Smooth muscle cell (in vitro differentiated cells): ENCODE measurements at regions not wholly inside any gene's neighbourhood (a gene's known extent, or its start where the extent isn't known, plus 50 kb on each side); places are given as distances from the start of the nearest gene placed in this dataset.

Source experiments
- DNase-seq: peaks from one replicate; lab custom pipeline; 2025; ENCODE audit not compliant: unreplicated experiment; lab: John Stamatoyannopoulos, UW
- H2AFZ ChIP-seq: fragments of 200-600 bp; sonication (generic); 2 replicates; pipeline ENCODE4 v1.6.0; 2016; ENCODE audit warnings: antibody characterized with exemption, low read depth, mild to moderate bottlenecking
- H3F3A ChIP-seq: fragments of 200-600 bp; sonication (generic); 2 replicates; pipeline ENCODE4 v1.6.0; 2017; ENCODE audit warnings: antibody characterized with exemption, low read depth
- H3K27ac ChIP-seq: fragments of 200-600 bp; sonication (generic); 2 replicates; pipeline ENCODE4 v1.5.1; 2016; ENCODE audit warnings: low read depth, mild to moderate bottlenecking
- H3K27me3 ChIP-seq: fragments of 200-600 bp; sonication (generic); 2 replicates; pipeline ENCODE4 v1.6.1; 2016; ENCODE audit warnings: low read depth, mild to moderate bottlenecking
- H3K36me3 ChIP-seq: fragments of 200-600 bp; sonication (generic); 2 replicates; pipeline ENCODE4 v1.5.1; 2016; ENCODE audit warnings: low read depth
- H3K4me1 ChIP-seq: fragments of 200-600 bp; sonication (generic); 2 replicates; pipeline ENCODE4 v1.5.1; 2016; ENCODE audit warnings: low read depth
- H3K4me2 ChIP-seq: fragments of 200-600 bp; sonication (generic); 2 replicates; pipeline ENCODE4 v1.6.0; 2016; ENCODE audit warnings: mild to moderate bottlenecking
- H3K4me3 ChIP-seq: fragments of 200-600 bp; sonication (generic); 2 replicates; pipeline ENCODE4 v1.5.1; 2016; ENCODE audit warnings: mild to moderate bottlenecking
- H3K79me2 ChIP-seq: fragments of 200-600 bp; sonication (generic); 2 replicates; pipeline ENCODE4 v1.6.0; 2016; ENCODE audit warnings: low read depth, mild to moderate bottlenecking
- H3K9ac ChIP-seq: fragments of 200-600 bp; sonication (generic); 2 replicates; pipeline ENCODE4 v1.6.0; 2016; ENCODE audit warnings: low read depth
- H3K9me3 ChIP-seq: fragments of 200-600 bp; sonication (generic); replicated peaks from 2 replicates; pipeline ENCODE4 v1.5.1; 2016; ENCODE audit warnings: low read depth
- H4K20me1 ChIP-seq: fragments of 200-600 bp; sonication (generic); 2 replicates; pipeline ENCODE4 v1.6.0; 2016; ENCODE audit warnings: low read depth
- CTCF ChIP-seq: fragments of 200-600 bp; sonication (generic); IDR thresholded peaks from 2 replicates; pipeline ENCODE4 v1.5.1; 2017; ENCODE audit warnings: borderline replicate concordance, mild to moderate bottlenecking, antibody characterized with exemption; ENCODE audit not compliant: insufficient read depth, poor library complexity, severe bottlenecking
- WGBS: methylation state at CpG from one replicate; pipeline ENCODE4 v1.1.7; 2016; ENCODE audit warnings: low lambda C conversion rate; 5-methylcytosine and 5-hydroxymethylcytosine counted together

DNA sequence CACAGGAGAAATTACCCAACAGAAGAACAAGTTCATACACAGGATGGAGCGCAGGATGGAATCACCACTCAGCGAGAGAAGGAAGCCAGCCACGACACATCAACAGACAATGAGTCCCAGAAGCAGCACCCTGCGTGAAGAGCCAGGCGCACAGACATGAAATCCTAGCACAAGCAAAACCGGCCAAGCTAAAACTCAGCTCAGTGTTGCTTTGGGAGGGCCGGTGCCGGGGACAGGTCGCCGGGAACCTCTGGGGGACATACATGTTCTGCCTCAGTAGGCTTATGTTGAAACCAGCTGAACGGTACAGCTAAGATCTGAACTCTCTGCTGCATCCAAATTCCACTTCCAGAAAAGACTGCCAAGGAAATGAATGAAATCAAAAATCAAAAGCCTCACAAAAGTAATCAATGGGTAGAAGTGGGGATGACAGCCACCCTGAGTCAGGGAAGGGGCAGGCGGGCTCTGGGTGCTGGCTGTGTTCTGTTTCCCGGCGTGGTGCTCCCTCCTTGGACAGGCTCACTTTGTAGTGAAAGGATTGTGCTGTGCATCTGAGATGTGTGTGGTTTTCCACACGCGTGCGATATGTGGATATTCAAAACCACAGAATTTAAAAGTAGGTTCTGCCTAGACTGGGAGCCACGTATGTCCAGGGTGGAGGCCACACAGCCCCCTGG is 114.7 kb downstream of the PDGFA start:
- Histone ChIP-seq H3K4me3 (no peak overlapping the region), H3K9me3 (no peaks in the 10 kb centered on the region), H3K4me1 (no peaks in the 10 kb centered on the region), H3K27me3 (no peaks in the 10 kb centered on the region), H3K79me2 (no peaks in the 10 kb centered on the region), H3K36me3 (no peaks in the 10 kb centered on the region), H3F3A (no peaks in the 10 kb centered on the region), H2AFZ (no peak overlapping the region), H4K20me1 (no peaks in the 10 kb centered on the region), H3K4me2 (no peak overlapping the region), H3K27ac (no peak overlapping the region), H3K9ac (no peak overlapping the region)
- no peak for DNase-seq
- WGBS = 94% methylated on average over 18 of the region's 18 CpGs
- TF ChIP-seq CTCF = no peak

- H3K79me2 ChIP-seq = no peaks in the 10 kb centered on the region
- no peak for TF ChIP-seq CTCF
- WGBS = 69% methylated on average over 16 of the region's 20 CpGs
- no peaks in the 10 kb centered on the region for H3K4me1 ChIP-seq
- H3K4me2 ChIP-seq = no peak overlapping the region
- no peak overlapping the region for H3K9ac ChIP-seq
- H3K27me3 ChIP-seq = no peaks in the 10 kb centered on the region
- no peaks in the 10 kb centered on the region for H4K20me1 ChIP-seq
- H2AFZ ChIP-seq = no peak overlapping the region
- H3F3A ChIP-seq = no peaks in the 10 kb centered on the region
- no peak for DNase-seq
- no peak overlapping the region for H3K4me3 ChIP-seq
- no peak overlapping the region for H3K27ac ChIP-seq
- H3K9me3 ChIP-seq = no peaks in the 10 kb centered on the region
- H3K36me3 ChIP-seq = no peaks in the 10 kb centered on the region
Observed at GRCh38 chr7:405489-406211, 114.0 kb downstream of the PDGFA start.

GRCh38 chr7:407721-408539 is 111.7 kb downstream of the PDGFA start:
- Histone ChIP-seq H3K79me2 (no peaks in the 10 kb centered on the region), H3K4me3 (no peak overlapping the region), H3F3A (no peaks in the 10 kb centered on the region), H3K27me3 (no peaks in the 10 kb centered on the region), H3K9ac (no peak overlapping the region), H3K4me2 (no peak overlapping the region), H3K4me1 (no peaks in the 10 kb centered on the region), H2AFZ (no peak overlapping the region), H3K36me3 (no peaks in the 10 kb centered on the region), H4K20me1 (no peaks in the 10 kb centered on the region), H3K9me3 (no peaks in the 10 kb centered on the region), H3K27ac (no peak overlapping the region)
- no peak for TF ChIP-seq CTCF
- no peak for DNase-seq
- 84% methylated on average over 4 of the region's 6 CpGs for WGBS
